ENCODE measurements at regions not wholly inside any gene's neighbourhood (a gene's known extent, or its start where the extent isn't known, plus 50 kb on each side); places are given as distances from the start of the nearest gene placed in this dataset.

GRCh38 chr16:48897698-48898205 is 287.8 kb upstream of the N4BP1 start:
- DNase-seq (ENCODE audit: low read depth): no peak

DNA sequence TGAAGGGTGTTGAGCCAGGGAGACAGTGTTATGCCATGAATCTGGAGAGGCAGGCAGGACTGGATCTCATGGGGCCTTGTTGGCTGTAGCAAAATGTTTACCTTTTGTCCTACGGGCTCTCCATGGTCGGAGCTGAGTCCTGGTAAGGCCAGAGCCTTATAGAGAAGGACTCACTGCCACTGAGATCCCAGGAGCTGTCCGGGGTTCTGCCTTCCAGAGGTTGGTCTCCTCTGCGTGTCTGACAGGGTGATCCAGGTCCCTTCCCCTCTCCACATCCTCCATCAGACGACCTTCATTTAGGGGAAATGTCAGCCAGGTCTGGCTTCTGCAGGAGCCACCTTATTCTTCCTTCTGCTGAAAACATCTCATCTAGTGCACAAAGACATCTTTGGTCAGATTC is 285.2 kb upstream of the N4BP1 start:
- no peak for DNase-seq (ENCODE audit: low read depth)

GRCh38 chr16:48892893-48893292 is 282.9 kb upstream of the N4BP1 start:
- no peak for DNase-seq (ENCODE audit: low read depth)

DNA sequence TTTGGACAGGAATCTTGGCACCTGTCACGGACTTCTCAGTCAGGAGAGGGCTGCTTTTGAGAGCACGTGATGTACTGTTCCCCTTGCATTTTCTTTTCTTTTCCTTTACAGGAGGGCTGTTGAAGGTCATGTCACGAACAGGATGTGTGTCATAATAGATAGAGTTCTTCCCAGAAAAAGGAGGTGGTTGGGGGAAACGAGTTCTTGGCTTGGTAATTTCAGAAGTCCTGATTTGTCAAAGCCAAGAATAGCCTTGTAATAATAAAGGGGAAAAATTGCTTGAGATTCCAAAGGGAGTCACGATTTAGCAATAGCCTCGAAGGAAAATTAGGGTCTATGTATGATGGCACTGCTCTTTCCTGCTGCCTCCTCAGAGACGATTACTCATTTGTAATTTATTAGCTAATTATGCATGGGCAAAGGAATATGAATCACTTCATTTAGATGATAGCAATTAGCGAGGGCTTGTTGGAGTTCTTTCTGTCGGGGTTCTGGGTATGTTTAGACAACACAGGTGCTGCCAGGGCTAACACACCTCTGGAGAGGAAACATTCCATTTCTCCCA is 277.7 kb upstream of the N4BP1 start:
- no peak for DNase-seq (ENCODE audit: low read depth)

DNA sequence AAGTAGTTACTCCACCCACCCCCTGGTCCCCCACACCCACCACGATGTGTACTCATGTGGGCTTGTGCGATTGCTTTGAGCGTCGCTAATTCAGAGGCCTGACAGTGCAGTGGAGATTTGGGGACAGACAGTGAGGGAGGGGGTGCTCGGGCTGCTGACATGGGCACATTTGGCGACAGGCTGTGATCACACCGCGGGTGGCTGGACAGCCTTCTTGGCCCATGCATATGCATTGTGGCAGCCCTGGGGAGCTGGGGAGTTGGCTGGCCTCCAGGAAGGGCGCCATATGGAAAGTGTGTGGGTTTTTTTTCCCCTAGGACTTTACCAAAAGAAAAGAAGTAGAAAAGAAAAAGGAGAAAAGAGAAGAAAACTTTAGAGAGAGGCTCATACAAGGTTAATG is 275.5 kb upstream of the N4BP1 start:
- DNase-seq (ENCODE audit: low read depth): no peak

DNA sequence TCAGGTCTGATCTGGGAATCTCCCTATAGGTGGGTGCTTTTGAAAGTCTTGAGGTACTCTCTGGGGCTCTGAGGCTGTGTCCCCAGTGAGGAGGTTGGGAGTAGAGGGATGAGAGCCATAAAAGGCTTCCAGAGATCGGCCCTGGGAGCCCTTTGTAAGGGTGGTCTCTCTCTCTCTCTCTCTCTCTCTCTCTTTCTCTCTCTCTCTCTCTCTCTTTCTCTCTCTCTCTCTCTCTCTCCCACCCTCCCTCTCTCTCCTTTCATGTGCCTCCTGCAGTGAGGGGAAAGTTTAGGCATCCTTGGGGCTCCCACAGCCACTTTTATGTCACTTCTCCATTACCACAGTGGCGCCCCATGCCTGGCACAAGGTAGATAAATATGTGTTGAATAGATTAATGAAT is 271.3 kb upstream of the N4BP1 start:
- no peak for DNase-seq (ENCODE audit: low read depth)

DNA sequence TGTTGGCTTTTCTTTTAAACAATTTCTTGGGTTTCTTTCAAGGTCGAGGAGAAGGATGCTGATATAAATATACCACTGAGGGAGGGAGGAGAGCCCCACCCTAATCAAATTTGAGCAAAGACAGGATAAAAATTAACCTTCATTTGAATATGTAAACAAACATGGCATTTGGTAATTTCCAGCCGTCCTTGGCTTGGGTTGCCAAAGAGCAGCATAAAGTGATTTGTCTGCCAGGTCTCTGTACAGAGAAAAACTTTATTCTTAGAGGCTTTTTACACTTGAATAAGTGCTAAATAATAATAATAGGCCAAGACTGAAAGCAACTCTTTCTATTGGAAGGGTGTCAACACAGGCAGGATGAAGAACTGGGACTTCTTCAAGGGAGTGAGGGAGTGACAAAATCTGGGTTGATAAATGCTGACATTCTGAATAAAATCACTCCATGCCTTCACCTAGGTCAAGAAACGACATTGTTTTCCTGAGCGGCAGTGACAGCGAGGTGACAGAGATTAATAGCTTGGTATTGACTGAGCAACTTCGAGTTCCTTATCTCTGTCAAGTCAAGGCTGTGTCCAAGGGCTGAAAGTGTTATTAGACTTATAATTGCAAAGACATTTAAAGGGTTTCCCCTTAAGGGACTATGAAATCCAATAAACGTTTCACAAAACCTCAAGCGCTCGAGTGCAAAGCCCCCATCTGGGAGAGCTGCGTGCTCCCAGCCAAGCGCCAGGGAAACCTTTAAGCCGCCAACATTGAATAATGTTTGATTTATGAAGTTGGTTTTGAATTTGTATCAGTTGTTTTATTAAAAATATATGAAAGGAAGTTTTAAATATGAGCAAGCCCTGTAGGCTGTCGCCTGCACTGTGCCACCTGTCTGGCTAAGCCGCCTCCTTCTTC is 269.5 kb upstream of the N4BP1 start:
- DNase-seq (ENCODE audit: low read depth): no peak

DNA sequence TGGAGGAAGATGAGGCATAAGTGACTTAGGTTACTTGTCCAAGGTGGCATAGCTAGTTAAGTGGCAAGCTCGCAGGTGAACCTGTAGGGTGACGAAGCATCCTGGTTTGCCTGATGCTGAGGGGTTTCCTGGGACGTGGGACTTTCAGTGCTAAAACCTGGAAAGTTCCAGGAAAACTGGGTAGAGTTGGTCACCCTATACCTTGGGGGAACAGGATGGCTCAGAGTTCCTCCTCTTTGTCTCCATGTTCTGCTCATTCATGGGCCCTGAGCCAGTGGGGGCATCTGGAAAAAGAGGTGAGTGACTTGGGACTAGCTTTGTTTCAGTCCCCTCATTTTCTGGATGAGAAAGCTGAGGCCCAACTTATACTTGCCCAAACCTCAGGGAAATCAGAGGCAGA is 268.0 kb upstream of the N4BP1 start:
- DNase-seq (ENCODE audit: low read depth): no peak

DNA sequence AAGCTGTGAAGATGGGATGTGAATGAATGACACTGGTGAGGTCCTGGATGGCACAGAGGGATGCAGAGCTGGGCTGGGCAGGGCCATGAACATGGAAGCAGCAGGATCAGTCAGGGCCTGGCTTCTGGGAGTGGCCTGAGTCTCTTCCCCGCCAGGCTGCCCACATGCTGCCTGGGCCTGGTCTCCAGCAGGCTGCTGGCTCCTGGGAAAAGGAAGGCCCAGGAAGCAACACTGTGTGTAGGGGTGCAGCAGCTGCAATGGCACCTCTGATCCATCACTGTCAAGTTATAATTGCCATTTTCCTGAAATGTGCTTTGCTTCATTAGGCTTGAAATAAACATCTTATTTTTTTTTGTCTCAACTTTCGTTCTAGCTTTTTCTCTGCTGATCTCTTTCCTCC is 260.2 kb upstream of the N4BP1 start:
- DNase-seq (ENCODE audit: low read depth): no peak

GRCh38 chr16:48865520-48865919 is 255.5 kb upstream of the N4BP1 start:
- DNase-seq (ENCODE audit: low read depth): no peak

GRCh38 chr16:48864055-48864454 is 254.1 kb upstream of the N4BP1 start:
- no peak for DNase-seq (ENCODE audit: low read depth)

DNA sequence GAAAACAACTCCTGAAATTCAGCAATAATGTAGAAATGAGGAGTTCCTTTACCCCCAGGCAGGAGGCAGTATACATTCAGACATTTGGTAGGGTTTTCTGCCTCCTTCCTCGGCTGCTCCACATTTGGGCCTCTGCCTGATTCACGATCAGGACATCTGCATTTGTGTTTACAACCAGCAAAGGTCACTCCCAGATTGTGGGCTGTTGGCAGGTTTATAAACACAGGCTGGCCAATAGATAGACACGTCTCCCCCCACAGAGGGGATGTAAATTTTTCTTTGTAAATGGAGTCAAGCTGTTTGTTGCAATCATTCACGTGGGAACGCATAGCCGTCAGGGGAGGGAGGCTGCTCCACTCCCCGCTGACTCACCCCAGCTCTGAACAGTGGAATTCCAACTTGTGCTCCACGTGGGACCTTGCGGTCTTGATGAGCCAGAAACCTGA is 252.1 kb upstream of the N4BP1 start:
- DNase-seq (ENCODE audit: low read depth): no peak

GRCh38 chr16:48860341-48860740 is 250.4 kb upstream of the N4BP1 start:
- DNase-seq (ENCODE audit: low read depth): no peak

- no peak for DNase-seq (ENCODE audit: low read depth)
Measured at GRCh38 chr16:48852951-48853350, 243.0 kb upstream of the N4BP1 start.

DNA sequence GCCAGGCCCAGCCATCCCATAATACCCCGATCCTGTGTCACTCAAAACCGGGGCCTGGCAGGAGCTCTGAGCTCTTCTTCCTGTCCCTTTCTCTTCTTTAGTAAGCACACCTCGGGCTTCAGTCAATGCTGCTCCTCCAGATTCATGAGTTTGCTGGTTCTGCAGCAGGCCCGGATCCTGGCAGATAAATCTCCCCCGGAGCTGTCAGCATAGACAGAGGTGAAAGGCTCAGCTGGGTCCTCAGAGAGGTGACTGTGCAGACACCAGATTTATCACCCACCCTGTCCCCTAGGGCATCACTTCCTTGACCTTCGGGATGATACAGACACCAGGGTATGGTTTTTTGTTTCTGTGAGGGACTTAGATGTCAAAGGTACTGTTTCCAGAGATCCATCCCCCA is 242.5 kb upstream of the N4BP1 start:
- DNase-seq (ENCODE audit: low read depth): no peak

DNA sequence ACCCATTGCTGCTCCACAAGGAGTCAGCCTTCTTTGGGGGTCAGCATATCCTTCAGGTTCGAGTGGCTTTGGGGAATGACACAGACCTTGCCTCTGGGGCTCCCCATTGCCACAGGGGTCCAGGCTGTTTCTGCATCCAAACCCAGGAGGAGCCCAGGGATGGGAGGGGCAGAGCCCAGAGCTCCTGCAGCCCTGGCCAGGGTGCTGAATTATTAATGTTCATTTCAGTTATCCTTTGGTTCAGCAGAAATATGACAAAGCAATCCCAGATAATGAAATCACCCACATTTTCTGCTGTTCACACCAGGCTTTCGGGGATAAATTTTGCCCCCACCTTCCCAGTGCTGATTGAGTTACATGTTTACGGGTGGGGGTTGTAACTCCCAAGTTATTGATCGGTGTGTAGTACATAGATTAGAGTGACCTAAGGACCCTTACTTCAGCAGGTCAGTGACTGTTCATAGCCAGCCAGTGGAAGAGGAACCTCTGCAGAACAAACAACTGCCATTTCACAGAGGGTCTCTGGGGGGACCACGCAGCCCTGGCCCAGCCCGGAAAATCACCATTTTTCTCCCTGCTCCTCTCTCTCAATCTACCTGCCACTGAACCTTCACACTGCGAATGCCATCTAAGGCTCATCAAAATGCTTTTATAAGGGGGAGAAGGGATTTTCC is 240.3 kb upstream of the N4BP1 start:
- no peak for DNase-seq (ENCODE audit: low read depth)

GRCh38 chr16:48846277-48846676 is 236.3 kb upstream of the N4BP1 start:
- no peak for DNase-seq (ENCODE audit: low read depth)

GRCh38 chr16:48845261-48845660 is 235.3 kb upstream of the N4BP1 start:
- no peak for DNase-seq (ENCODE audit: low read depth)

- DNase-seq (ENCODE audit: low read depth): no peak
Measured at GRCh38 chr16:48838349-48838748, 228.4 kb upstream of the N4BP1 start.

GRCh38 chr16:48836636-48837035 is 226.7 kb upstream of the N4BP1 start:
- no peak for DNase-seq (ENCODE audit: low read depth)

- no peak for DNase-seq (ENCODE audit: low read depth)
Measured at GRCh38 chr16:48836067-48836466, 226.1 kb upstream of the N4BP1 start.

DNA sequence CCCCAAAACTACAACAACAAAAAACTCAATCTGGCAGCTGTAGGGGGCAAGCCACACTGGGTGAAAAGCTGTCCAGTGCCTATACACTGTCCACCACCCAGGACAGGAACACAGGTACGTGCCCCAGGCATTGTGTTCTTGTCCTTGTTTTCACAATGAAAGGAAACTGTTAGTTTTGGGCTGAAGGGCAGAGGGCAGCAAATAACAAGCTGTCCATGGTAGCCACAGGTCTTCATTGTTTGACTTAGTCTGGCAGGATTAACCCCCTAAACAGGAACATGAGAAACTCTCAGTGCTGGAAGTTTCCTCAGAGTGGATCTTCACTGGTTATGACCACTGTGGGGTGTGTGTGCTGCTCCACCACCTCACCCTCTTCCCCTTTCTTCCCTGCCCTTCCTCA is 224.6 kb upstream of the N4BP1 start:
- DNase-seq (ENCODE audit: low read depth): no peak

DNA sequence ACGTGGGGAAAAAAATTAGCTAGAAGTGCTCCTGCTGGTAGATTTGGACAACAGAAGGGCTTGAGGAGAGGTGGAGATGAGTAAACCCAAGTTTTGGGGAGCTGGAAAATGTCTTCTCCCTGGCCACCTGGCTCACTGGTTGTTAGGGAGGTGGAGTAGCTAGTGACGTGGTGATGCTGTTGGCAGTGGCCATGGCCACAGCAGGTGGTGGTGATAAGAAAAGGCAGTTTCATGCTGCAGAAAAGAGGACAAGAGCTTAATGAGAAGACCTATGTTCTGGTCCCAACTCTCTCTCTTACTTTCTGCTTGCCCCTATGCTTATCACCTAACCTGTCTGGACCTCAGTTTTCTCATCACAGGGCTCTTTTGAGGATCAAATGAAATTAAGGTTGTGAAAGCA is 223.5 kb upstream of the N4BP1 start:
- DNase-seq (ENCODE audit: low read depth): no peak

Data from forelimb muscle (tissue), 1 donor.